ENCODE measurements at regions not wholly inside any gene's neighbourhood (a gene's known extent, or its start where the extent isn't known, plus 50 kb on each side); places are given as distances from the start of the nearest gene placed in this dataset.

DNA sequence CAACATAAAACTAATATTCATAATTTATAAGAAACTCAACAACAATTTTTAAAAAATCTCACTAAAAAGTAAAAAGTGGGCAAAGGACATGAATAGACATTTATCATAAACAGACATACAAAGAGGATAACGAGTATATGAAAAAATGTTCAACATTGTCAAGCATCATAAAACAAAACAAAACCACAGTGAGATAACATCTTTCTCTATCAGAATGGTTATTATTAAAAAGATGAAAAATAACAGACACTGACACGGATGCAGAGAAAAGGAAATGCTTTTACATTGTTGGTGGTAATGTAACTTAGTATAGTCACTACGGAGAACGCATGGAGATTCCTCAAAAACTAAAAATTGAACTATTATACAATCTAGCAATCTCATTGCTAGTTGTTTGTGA lies 813.0 kb downstream of the LUZP2 start:
- no peak overlapping the region for H3K4me3 Mint-ChIP-seq
- H3K4me1 Mint-ChIP-seq = no peaks in the 10 kb centered on the region
- H3K4me1 ChIP-seq (ENCODE audit: insufficient read depth) = no peaks in the 10 kb centered on the region
- H3K36me3 ChIP-seq (ENCODE audit: insufficient read depth) = no peaks in the 10 kb centered on the region
- no peak overlapping the region for H2AFZ ChIP-seq
- ATAC-seq (no peak), DNase-seq (ENCODE audit: low spot score) (no peak)
- no peak for TF ChIP-seq CREB1 (CRISPR knock-in tag; IDR thresholded peaks at IDR 0.05; ENCODE audit: low read depth)
- TF ChIP-seq, protein P1, sequence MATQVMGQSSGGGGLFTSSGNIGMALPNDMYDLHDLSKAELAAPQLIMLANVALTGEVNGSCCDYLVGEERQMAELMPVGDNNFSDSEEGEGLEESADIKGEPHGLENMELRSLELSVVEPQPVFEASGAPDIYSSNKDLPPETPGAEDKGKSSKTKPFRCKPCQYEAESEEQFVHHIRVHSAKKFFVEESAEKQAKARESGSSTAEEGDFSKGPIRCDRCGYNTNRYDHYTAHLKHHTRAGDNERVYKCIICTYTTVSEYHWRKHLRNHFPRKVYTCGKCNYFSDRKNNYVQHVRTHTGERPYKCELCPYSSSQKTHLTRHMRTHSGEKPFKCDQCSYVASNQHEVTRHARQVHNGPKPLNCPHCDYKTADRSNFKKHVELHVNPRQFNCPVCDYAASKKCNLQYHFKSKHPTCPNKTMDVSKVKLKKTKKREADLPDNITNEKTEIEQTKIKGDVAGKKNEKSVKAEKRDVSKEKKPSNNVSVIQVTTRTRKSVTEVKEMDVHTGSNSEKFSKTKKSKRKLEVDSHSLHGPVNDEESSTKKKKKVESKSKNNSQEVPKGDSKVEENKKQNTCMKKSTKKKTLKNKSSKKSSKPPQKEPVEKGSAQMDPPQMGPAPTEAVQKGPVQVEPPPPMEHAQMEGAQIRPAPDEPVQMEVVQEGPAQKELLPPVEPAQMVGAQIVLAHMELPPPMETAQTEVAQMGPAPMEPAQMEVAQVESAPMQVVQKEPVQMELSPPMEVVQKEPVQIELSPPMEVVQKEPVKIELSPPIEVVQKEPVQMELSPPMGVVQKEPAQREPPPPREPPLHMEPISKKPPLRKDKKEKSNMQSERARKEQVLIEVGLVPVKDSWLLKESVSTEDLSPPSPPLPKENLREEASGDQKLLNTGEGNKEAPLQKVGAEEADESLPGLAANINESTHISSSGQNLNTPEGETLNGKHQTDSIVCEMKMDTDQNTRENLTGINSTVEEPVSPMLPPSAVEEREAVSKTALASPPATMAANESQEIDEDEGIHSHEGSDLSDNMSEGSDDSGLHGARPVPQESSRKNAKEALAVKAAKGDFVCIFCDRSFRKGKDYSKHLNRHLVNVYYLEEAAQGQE (IDR thresholded peaks at IDR 0.05; ENCODE audit: unreplicated experiment) = no peak
- no peak for TF ChIP-seq ZNF331 (CRISPR knock-in tag; IDR thresholded peaks at IDR 0.05; ENCODE audit: low read depth)
- TF ChIP-seq, protein P2, sequence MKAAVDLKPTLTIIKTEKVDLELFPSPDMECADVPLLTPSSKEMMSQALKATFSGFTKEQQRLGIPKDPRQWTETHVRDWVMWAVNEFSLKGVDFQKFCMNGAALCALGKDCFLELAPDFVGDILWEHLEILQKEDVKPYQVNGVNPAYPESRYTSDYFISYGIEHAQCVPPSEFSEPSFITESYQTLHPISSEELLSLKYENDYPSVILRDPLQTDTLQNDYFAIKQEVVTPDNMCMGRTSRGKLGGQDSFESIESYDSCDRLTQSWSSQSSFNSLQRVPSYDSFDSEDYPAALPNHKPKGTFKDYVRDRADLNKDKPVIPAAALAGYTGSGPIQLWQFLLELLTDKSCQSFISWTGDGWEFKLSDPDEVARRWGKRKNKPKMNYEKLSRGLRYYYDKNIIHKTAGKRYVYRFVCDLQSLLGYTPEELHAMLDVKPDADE (IDR thresholded peaks at IDR 0.05) = no peak
- no peak for TF ChIP-seq ZNF114 (CRISPR knock-in tag; IDR thresholded peaks at IDR 0.05)
- no peak for TF ChIP-seq EZH2 (IDR thresholded peaks at IDR 0.05; ENCODE audit: low read depth, unreplicated experiment)
- TF ChIP-seq POLR2AphosphoS5 (IDR thresholded peaks at IDR 0.05; ENCODE audit: low read depth) = no peak
- TF ChIP-seq STAT1 (IDR thresholded peaks at IDR 0.05; ENCODE audit: unreplicated experiment) = no peak
- no peak for TF ChIP-seq NANOG (IDR thresholded peaks at IDR 0.05; ENCODE audit: borderline replicate concordance)
- TF ChIP-seq JUNB (IDR thresholded peaks at IDR 0.05; ENCODE audit: unreplicated experiment) = no peak
- TF ChIP-seq, protein P3, sequence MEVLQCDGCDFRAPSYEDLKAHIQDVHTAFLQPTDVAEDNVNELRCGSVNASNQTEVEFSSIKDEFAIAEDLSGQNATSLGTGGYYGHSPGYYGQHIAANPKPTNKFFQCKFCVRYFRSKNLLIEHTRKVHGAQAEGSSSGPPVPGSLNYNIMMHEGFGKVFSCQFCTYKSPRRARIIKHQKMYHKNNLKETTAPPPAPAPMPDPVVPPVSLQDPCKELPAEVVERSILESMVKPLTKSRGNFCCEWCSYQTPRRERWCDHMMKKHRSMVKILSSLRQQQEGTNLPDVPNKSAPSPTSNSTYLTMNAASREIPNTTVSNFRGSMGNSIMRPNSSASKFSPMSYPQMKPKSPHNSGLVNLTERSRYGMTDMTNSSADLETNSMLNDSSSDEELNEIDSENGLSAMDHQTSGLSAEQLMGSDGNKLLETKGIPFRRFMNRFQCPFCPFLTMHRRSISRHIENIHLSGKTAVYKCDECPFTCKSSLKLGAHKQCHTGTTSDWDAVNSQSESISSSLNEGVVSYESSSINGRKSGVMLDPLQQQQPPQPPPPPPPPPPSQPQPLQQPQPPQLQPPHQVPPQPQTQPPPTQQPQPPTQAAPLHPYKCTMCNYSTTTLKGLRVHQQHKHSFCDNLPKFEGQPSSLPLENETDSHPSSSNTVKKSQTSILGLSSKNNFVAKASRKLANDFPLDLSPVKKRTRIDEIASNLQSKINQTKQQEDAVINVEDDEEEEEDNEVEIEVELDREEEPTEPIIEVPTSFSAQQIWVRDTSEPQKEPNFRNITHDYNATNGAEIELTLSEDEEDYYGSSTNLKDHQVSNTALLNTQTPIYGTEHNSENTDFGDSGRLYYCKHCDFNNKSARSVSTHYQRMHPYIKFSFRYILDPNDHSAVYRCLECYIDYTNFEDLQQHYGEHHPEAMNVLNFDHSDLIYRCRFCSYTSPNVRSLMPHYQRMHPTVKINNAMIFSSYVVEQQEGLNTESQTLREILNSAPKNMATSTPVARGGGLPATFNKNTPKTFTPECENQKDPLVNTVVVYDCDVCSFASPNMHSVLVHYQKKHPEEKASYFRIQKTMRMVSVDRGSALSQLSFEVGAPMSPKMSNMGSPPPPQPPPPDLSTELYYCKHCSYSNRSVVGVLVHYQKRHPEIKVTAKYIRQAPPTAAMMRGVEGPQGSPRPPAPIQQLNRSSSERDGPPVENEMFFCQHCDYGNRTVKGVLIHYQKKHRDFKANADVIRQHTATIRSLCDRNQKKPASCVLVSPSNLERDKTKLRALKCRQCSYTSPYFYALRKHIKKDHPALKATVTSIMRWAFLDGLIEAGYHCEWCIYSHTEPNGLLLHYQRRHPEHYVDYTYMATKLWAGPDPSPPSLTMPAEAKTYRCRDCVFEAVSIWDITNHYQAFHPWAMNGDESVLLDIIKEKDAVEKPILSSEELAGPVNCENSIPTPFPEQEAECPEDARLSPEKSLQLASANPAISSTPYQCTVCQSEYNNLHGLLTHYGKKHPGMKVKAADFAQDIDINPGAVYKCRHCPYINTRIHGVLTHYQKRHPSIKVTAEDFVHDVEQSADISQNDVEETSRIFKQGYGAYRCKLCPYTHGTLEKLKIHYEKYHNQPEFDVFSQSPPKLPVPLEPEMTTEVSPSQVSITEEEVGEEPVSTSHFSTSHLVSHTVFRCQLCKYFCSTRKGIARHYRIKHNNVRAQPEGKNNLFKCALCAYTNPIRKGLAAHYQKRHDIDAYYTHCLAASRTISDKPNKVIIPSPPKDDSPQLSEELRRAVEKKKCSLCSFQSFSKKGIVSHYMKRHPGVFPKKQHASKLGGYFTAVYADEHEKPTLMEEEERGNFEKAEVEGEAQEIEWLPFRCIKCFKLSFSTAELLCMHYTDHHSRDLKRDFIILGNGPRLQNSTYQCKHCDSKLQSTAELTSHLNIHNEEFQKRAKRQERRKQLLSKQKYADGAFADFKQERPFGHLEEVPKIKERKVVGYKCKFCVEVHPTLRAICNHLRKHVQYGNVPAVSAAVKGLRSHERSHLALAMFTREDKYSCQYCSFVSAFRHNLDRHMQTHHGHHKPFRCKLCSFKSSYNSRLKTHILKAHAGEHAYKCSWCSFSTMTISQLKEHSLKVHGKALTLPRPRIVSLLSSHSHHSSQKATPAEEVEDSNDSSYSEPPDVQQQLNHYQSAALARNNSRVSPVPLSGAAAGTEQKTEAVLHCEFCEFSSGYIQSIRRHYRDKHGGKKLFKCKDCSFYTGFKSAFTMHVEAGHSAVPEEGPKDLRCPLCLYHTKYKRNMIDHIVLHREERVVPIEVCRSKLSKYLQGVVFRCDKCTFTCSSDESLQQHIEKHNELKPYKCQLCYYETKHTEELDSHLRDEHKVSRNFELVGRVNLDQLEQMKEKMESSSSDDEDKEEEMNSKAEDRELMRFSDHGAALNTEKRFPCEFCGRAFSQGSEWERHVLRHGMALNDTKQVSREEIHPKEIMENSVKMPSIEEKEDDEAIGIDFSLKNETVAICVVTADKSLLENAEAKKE (CRISPR knock-in tag; IDR thresholded peaks at IDR 0.05) = no peak
- no peak for TF ChIP-seq EZH2phosphoT487 (IDR thresholded peaks at IDR 0.05; ENCODE audit: unreplicated experiment)
- TF ChIP-seq, protein P4, sequence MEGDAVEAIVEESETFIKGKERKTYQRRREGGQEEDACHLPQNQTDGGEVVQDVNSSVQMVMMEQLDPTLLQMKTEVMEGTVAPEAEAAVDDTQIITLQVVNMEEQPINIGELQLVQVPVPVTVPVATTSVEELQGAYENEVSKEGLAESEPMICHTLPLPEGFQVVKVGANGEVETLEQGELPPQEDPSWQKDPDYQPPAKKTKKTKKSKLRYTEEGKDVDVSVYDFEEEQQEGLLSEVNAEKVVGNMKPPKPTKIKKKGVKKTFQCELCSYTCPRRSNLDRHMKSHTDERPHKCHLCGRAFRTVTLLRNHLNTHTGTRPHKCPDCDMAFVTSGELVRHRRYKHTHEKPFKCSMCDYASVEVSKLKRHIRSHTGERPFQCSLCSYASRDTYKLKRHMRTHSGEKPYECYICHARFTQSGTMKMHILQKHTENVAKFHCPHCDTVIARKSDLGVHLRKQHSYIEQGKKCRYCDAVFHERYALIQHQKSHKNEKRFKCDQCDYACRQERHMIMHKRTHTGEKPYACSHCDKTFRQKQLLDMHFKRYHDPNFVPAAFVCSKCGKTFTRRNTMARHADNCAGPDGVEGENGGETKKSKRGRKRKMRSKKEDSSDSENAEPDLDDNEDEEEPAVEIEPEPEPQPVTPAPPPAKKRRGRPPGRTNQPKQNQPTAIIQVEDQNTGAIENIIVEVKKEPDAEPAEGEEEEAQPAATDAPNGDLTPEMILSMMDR (conservative IDR thresholded peaks at IDR 0.05; ENCODE audit: low read depth in 2 of 2) = no peak
- H3K27ac ChIP-seq (ENCODE audit: low read depth) = no peak overlapping the region
- H3K9me2 ChIP-seq (ENCODE audit: insufficient read depth) = no peaks in the 10 kb centered on the region
- no peaks in the 10 kb centered on the region for H3K27me3 ChIP-seq (ENCODE audit: insufficient read depth)
- H3K4me2 ChIP-seq = no peak overlapping the region
- H3K27me3 Mint-ChIP-seq (ENCODE audit: insufficient read depth, low read depth, poor library complexity) = peaks cover 1% of the 10 kb centered on the region
- H3F3A ChIP-seq (replicated peaks; ENCODE audit: low read depth) = no peaks in the 10 kb centered on the region
- no peak overlapping the region for H3K27ac Mint-ChIP-seq
- H3K36me3 Mint-ChIP-seq (ENCODE audit: low read depth) = no peaks in the 10 kb centered on the region; the same call in 2 of the 3 replicates
- no peaks in the 10 kb centered on the region for H3K79me2 ChIP-seq (replicated peaks; ENCODE audit: insufficient read depth)
- H3K9me3 Mint-ChIP-seq = peaks cover 5% of the 10 kb centered on the region; the same call in 2 of the 3 replicates
- H4K20me1 ChIP-seq (replicated peaks; ENCODE audit: insufficient read depth) = no peaks in the 10 kb centered on the region
- H3K4me3 ChIP-seq = no peak overlapping the region

All from GM23338 (cell line).